Stomach (tissue), 4 donors: ENCODE measurements at regions not wholly inside any gene's neighbourhood (a gene's known extent, or its start where the extent isn't known, plus 50 kb on each side); places are given as distances from the start of the nearest gene placed in this dataset.

Experiments
- POLR2A ChIP-seq, 4 donors: fragments of 450-650 bp; IDR thresholded peaks; one replicate each; pipeline ENCODE4 v1.6.1; 2016; ENCODE audit warnings: antibody characterized with exemption in 4 of 4, control low read depth in 2 of 4, mild to moderate bottlenecking in 1 of 4, moderate library complexity in 1 of 4
- POLR2AphosphoS5 ChIP-seq, 3 donors: sonication (generic); formaldehyde crosslinking; IDR thresholded peaks; one replicate each; pipeline ENCODE4 v1.6.1; 2016; ENCODE audit warnings: antibody characterized with exemption in 3 of 3
- TF ChIP-seq, protein P1 (sequence below), 7 experiments: fragments of 450-650 bp in 4 of 7; fragments of 200-600 bp in 3 of 7; sonication (generic) in 3 of 7; IDR thresholded peaks; one replicate each; pipeline ENCODE4 v1.5.1; 2016 to 2019; ENCODE audit warnings: antibody characterized with exemption in 7 of 7, control low read depth in 2 of 7, mild to moderate bottlenecking in 1 of 7

DNA sequence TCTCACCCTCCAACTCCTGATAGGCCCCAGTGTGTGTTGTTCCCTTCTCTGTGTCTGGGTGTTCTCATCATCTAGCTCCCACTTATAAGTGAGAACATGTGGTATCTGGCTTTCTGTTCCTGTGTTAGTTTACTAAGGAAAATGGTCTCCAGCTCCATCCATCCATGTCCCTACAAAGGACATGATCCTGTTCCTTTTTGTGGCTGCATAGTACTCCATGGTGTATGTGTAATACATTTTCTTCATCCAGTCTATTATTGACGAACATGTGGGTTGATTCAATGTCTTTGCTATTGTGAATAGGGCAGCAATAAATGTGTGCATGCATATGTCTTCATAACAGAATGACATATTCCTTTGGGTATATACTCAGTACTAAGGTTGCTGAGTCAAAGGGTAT is 1397.0 kb downstream of the UQCRFS1 start:
- TF ChIP-seq, protein P1, sequence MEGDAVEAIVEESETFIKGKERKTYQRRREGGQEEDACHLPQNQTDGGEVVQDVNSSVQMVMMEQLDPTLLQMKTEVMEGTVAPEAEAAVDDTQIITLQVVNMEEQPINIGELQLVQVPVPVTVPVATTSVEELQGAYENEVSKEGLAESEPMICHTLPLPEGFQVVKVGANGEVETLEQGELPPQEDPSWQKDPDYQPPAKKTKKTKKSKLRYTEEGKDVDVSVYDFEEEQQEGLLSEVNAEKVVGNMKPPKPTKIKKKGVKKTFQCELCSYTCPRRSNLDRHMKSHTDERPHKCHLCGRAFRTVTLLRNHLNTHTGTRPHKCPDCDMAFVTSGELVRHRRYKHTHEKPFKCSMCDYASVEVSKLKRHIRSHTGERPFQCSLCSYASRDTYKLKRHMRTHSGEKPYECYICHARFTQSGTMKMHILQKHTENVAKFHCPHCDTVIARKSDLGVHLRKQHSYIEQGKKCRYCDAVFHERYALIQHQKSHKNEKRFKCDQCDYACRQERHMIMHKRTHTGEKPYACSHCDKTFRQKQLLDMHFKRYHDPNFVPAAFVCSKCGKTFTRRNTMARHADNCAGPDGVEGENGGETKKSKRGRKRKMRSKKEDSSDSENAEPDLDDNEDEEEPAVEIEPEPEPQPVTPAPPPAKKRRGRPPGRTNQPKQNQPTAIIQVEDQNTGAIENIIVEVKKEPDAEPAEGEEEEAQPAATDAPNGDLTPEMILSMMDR (IDR thresholded peaks at IDR 0.05), result no peak
- TF ChIP-seq POLR2AphosphoS5 (IDR thresholded peaks at IDR 0.05) (no peak), POLR2A (IDR thresholded peaks at IDR 0.05) (no peak)
